A204.1 (cell line): ENCODE measurements at regions not wholly inside any gene's neighbourhood (a gene's known extent, or its start where the extent isn't known, plus 50 kb on each side); places are given as distances from the start of the nearest gene placed in this dataset.

Experiments
- FAIRE-seq: peaks from 2 replicates; lab custom pipeline; 2012; peaks lifted over from hg19 to GRCh38; lab: Jason Lieb, UNC

GRCh38 chr1:118340928-118341910 is 156.2 kb upstream of the SPAG17 start:
- no peak for FAIRE-seq

- no peak for FAIRE-seq
These were observed 154.5 kb upstream of the SPAG17 start for GRCh38 chr1:118339400-118340124.

- FAIRE-seq, result no peak
These were observed 153.9 kb upstream of the SPAG17 start for GRCh38 chr1:118338936-118339335.

- no peak for FAIRE-seq
These were observed 152.3 kb upstream of the SPAG17 start for GRCh38 chr1:118337346-118337745.

GRCh38 chr1:118335331-118335732 is 150.3 kb upstream of the SPAG17 start:
- FAIRE-seq, result no peak

- no peak for FAIRE-seq
These were observed 149.5 kb upstream of the SPAG17 start for GRCh38 chr1:118334506-118334905.

GRCh38 chr1:118333601-118334210 is 148.7 kb upstream of the SPAG17 start:
- FAIRE-seq, result no peak

- no peak for FAIRE-seq
These were observed 142.1 kb upstream of the SPAG17 start for GRCh38 chr1:118326960-118327629.

- no peak for FAIRE-seq
These were observed 140.7 kb upstream of the SPAG17 start for GRCh38 chr1:118325550-118326225.

- FAIRE-seq, result no peak
These were observed 138.2 kb upstream of the SPAG17 start for GRCh38 chr1:118323246-118323645.

- no peak for FAIRE-seq
These were observed 137.3 kb upstream of the SPAG17 start for GRCh38 chr1:118322331-118322730.

GRCh38 chr1:118321840-118322239 is 136.8 kb upstream of the SPAG17 start:
- FAIRE-seq, result no peak

- FAIRE-seq, result no peak
These were observed 133.0 kb upstream of the SPAG17 start for GRCh38 chr1:118317842-118318614.

GRCh38 chr1:118306851-118307250 is 121.8 kb upstream of the SPAG17 start:
- FAIRE-seq, result no peak

GRCh38 chr1:118304722-118305359 is 119.8 kb upstream of the SPAG17 start:
- no peak for FAIRE-seq

- no peak for FAIRE-seq
These were observed 118.5 kb upstream of the SPAG17 start for GRCh38 chr1:118303534-118303933.

- FAIRE-seq, result no peak
These were observed 118.0 kb upstream of the SPAG17 start for GRCh38 chr1:118303064-118303463.

GRCh38 chr1:118302145-118302544 is 117.1 kb upstream of the SPAG17 start:
- FAIRE-seq, result no peak

GRCh38 chr1:118300808-118301207 is 115.8 kb upstream of the SPAG17 start:
- FAIRE-seq, result no peak

- FAIRE-seq, result no peak
These were observed 113.4 kb upstream of the SPAG17 start for GRCh38 chr1:118298397-118298796.
